Peyer's patch (tissue), 4 donors: ENCODE measurements at regions not wholly inside any gene's neighbourhood (a gene's known extent, or its start where the extent isn't known, plus 50 kb on each side); places are given as distances from the start of the nearest gene placed in this dataset.

Source experiments
- DNase-seq, 3 donors: peaks; one replicate each; pipeline ENCODE4 v3.0.0-alpha.2; 2017 to 2019
- H3K27ac ChIP-seq, 4 donors: fragments of 200-600 bp; sonication (generic); one replicate each; pipeline ENCODE4 v1.5.1; 2016 to 2019
- H3K27me3 ChIP-seq, 2 donors: fragments of 200-600 bp; sonication (generic); one replicate each; pipeline ENCODE4 v1.5.1; 2019
- H3K36me3 ChIP-seq, 3 donors: fragments of 200-600 bp; sonication (generic); one replicate each; pipeline ENCODE4 v1.5.1; 2016 to 2019
- H3K4me1 ChIP-seq, 4 donors: fragments of 200-600 bp; sonication (generic); one replicate each; pipeline ENCODE4 v1.5.1; 2016 to 2019
- H3K4me3 ChIP-seq, 4 donors: fragments of 200-600 bp; sonication (generic); 1 replicate in 3 of 4; 2 replicates in 1 of 4; pipeline ENCODE4 v1.5.1; 2016 to 2019; ENCODE audit warnings: mild to moderate bottlenecking in 1 of 4
- H3K9me3 ChIP-seq, 4 donors: fragments of 200-600 bp; sonication (generic); one replicate each; pipeline ENCODE4 v1.5.1; 2016 to 2019; ENCODE audit warnings: mild to moderate bottlenecking in 1 of 4
- POLR2A ChIP-seq, 2 donors: fragments of 450-650 bp; IDR thresholded peaks; one replicate each; pipeline ENCODE4 v1.5.1; 2017; ENCODE audit warnings: antibody characterized with exemption in 2 of 2, mild to moderate bottlenecking in 2 of 2, moderate library complexity in 2 of 2
- TF ChIP-seq, protein P1 (sequence below), 6 experiments: fragments of 450-650 bp in 4 of 6; fragments of 200-600 bp in 2 of 6; sonication (generic) in 1 of 6; IDR thresholded peaks; one replicate each; pipeline ENCODE4 v1.5.1; 2017 to 2019; ENCODE audit warnings: antibody characterized with exemption in 6 of 6, mild to moderate bottlenecking in 3 of 6, moderate library complexity in 1 of 6

- DNase-seq: no peak
- H3K4me3 ChIP-seq: no peak overlapping the region
- TF ChIP-seq, protein P1, sequence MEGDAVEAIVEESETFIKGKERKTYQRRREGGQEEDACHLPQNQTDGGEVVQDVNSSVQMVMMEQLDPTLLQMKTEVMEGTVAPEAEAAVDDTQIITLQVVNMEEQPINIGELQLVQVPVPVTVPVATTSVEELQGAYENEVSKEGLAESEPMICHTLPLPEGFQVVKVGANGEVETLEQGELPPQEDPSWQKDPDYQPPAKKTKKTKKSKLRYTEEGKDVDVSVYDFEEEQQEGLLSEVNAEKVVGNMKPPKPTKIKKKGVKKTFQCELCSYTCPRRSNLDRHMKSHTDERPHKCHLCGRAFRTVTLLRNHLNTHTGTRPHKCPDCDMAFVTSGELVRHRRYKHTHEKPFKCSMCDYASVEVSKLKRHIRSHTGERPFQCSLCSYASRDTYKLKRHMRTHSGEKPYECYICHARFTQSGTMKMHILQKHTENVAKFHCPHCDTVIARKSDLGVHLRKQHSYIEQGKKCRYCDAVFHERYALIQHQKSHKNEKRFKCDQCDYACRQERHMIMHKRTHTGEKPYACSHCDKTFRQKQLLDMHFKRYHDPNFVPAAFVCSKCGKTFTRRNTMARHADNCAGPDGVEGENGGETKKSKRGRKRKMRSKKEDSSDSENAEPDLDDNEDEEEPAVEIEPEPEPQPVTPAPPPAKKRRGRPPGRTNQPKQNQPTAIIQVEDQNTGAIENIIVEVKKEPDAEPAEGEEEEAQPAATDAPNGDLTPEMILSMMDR (IDR thresholded peaks at IDR 0.05): no peak
- no peak for TF ChIP-seq POLR2A (IDR thresholded peaks at IDR 0.05)
- no peak overlapping the region for H3K27ac ChIP-seq
- no peaks in the 10 kb centered on the region for H3K9me3 ChIP-seq
- H3K27me3 ChIP-seq: no peaks in the 10 kb centered on the region
- H3K4me1 ChIP-seq: no peaks in the 10 kb centered on the region
- no peaks in the 10 kb centered on the region for H3K36me3 ChIP-seq
Measured at GRCh38 chr1:172755099-172755498, 96.2 kb downstream of the FASLG start.

DNA sequence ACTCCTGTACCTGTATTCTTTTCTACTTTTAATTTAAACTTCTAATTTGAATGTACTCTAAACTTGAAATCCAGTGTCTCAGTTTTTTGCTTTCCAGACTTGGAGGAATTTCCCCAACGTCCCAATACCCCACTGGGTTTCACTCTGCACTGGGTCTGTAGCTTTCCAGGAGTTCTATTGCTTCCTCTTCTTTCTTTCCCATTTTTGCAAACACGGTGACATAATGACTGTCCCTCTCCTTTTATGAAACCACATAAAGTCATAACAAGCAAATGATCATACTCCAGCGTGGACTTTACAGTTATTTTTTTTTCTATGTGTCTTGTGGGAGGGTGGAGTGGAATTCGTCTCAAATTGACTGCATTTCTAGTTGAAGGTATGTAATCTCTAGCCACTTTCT, 97.1 kb downstream of the FASLG start:
- H3K36me3 ChIP-seq: no peaks in the 10 kb centered on the region
- no peaks in the 10 kb centered on the region for H3K9me3 ChIP-seq
- no peak overlapping the region for H3K4me3 ChIP-seq
- no peak for TF ChIP-seq POLR2A (IDR thresholded peaks at IDR 0.05)
- TF ChIP-seq, protein P1 (IDR thresholded peaks at IDR 0.05): no peak
- H3K27me3 ChIP-seq: no peaks in the 10 kb centered on the region
- no peaks in the 10 kb centered on the region for H3K4me1 ChIP-seq
- H3K27ac ChIP-seq: no peak overlapping the region
- DNase-seq: no peak

DNA sequence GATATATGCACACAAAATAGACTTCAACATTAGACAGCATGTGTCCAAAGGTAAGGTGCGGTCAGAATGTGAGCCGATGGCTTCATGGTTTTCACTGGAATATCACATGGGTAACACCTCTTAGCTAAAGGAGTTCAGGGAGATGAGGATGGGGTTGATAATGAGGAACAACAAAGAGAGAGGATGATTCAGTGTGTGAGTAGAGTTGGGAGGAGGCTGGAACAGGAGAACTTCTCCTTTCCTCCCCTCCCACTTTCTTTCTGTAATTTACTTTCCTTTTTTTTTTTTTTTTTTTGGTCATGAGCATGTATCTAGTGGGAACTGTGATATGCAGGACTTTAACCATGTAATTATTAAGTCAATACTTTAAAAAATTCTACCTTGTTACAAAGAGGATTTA, 99.4 kb downstream of the FASLG start:
- no peaks in the 10 kb centered on the region for H3K27me3 ChIP-seq
- TF ChIP-seq, protein P1 (IDR thresholded peaks at IDR 0.05): no peak
- TF ChIP-seq POLR2A (IDR thresholded peaks at IDR 0.05): no peak
- no peak for DNase-seq
- no peaks in the 10 kb centered on the region for H3K4me1 ChIP-seq
- no peaks in the 10 kb centered on the region for H3K36me3 ChIP-seq
- H3K27ac ChIP-seq: no peak overlapping the region
- H3K4me3 ChIP-seq: no peak overlapping the region
- H3K9me3 ChIP-seq: no peaks in the 10 kb centered on the region

- Histone ChIP-seq H3K4me1 (no peaks in the 10 kb centered on the region), H3K36me3 (no peaks in the 10 kb centered on the region), H3K27me3 (no peaks in the 10 kb centered on the region), H3K4me3 (no peak overlapping the region), H3K9me3 (no peaks in the 10 kb centered on the region), H3K27ac (no peak overlapping the region)
- TF ChIP-seq, protein P1 (IDR thresholded peaks at IDR 0.05): no peak
- no peak for TF ChIP-seq POLR2A (IDR thresholded peaks at IDR 0.05)
- DNase-seq: no peak
Measured at GRCh38 chr1:172760121-172760520, 101.2 kb downstream of the FASLG start.

GRCh38 chr1:172761581-172762486, 102.9 kb downstream of the FASLG start:
- Histone ChIP-seq H3K27ac (no peak overlapping the region), H3K4me1 (no peaks in the 10 kb centered on the region), H3K4me3 (no peak overlapping the region), H3K9me3 (no peaks in the 10 kb centered on the region), H3K36me3 (no peaks in the 10 kb centered on the region), H3K27me3 (no peaks in the 10 kb centered on the region)
- no peak for DNase-seq
- TF ChIP-seq, protein P1 (IDR thresholded peaks at IDR 0.05): no peak
- no peak for TF ChIP-seq POLR2A (IDR thresholded peaks at IDR 0.05)
